ENCODE measurements at regions not wholly inside any gene's neighbourhood (a gene's known extent, or its start where the extent isn't known, plus 50 kb on each side); places are given as distances from the start of the nearest gene placed in this dataset.

GRCh38 chr3:151992326-151993041, 119.0 kb downstream of the SUCNR1 start:
- DNase-seq (ENCODE audit: low read depth in 2 of 2), result no peak

- DNase-seq (ENCODE audit: low read depth in 2 of 2), result no peak
These were observed 121.6 kb downstream of the SUCNR1 start for GRCh38 chr3:151995091-151995490.

- DNase-seq (ENCODE audit: low read depth in 2 of 2), result no peak
These were observed 125.3 kb downstream of the SUCNR1 start for GRCh38 chr3:151998744-151999143.

- no peak for DNase-seq (ENCODE audit: low read depth in 2 of 2)
These were observed 126.5 kb downstream of the SUCNR1 start for GRCh38 chr3:151999936-152000335.

- DNase-seq (ENCODE audit: low read depth in 2 of 2), result no peak
These were observed 138.6 kb downstream of the SUCNR1 start for GRCh38 chr3:152011812-152012735.

- no peak for DNase-seq (ENCODE audit: low read depth in 2 of 2)
These were observed 146.1 kb downstream of the SUCNR1 start for GRCh38 chr3:152019508-152019907.

GRCh38 chr3:152021951-152022461, 148.6 kb downstream of the SUCNR1 start:
- peak; percentile 1 to 3 for DNase-seq (ENCODE audit: low read depth in 2 of 2)

- DNase-seq (ENCODE audit: low read depth in 2 of 2), result no peak
These were observed 152.7 kb downstream of the SUCNR1 start for GRCh38 chr3:152026033-152026556.

GRCh38 chr3:152030320-152030719, 156.9 kb downstream of the SUCNR1 start:
- DNase-seq (ENCODE audit: low read depth in 2 of 2), result no peak

- no peak for DNase-seq (ENCODE audit: low read depth in 2 of 2)
These were observed 157.9 kb downstream of the SUCNR1 start for GRCh38 chr3:152031321-152031720.

GRCh38 chr3:152037297-152037696, 163.9 kb downstream of the SUCNR1 start:
- no peak for DNase-seq (ENCODE audit: low read depth in 2 of 2)

- DNase-seq (ENCODE audit: low read depth in 2 of 2), result no peak
These were observed 164.5 kb downstream of the SUCNR1 start for GRCh38 chr3:152037953-152038352.

- DNase-seq (ENCODE audit: low read depth in 2 of 2), result no peak
These were observed 165.0 kb downstream of the SUCNR1 start for GRCh38 chr3:152038490-152038889.

- no peak for DNase-seq (ENCODE audit: low read depth in 2 of 2)
These were observed 166.4 kb downstream of the SUCNR1 start for GRCh38 chr3:152039887-152040286.

GRCh38 chr3:152040319-152040718, 166.9 kb downstream of the SUCNR1 start:
- DNase-seq (ENCODE audit: low read depth in 2 of 2), result no peak

GRCh38 chr3:152043620-152044019, 170.2 kb downstream of the SUCNR1 start:
- DNase-seq (ENCODE audit: low read depth in 2 of 2), result no peak

- no peak for DNase-seq (ENCODE audit: low read depth in 2 of 2)
These were observed 172.8 kb downstream of the SUCNR1 start for GRCh38 chr3:152046280-152046679.

- no peak for DNase-seq (ENCODE audit: low read depth in 2 of 2)
These were observed 174.0 kb downstream of the SUCNR1 start for GRCh38 chr3:152047465-152047864.

- no peak for DNase-seq (ENCODE audit: low read depth in 2 of 2)
These were observed 175.4 kb downstream of the SUCNR1 start for GRCh38 chr3:152048831-152049230.

- DNase-seq (ENCODE audit: low read depth in 2 of 2), result no peak
These were observed 177.5 kb downstream of the SUCNR1 start for GRCh38 chr3:152050903-152051302.

- DNase-seq (ENCODE audit: low read depth in 2 of 2), result no peak
These were observed 178.3 kb downstream of the SUCNR1 start for GRCh38 chr3:152051501-152052404.

Data from activated CD4-positive, alpha-beta T cell treated with anti-CD3 and anti-CD28 coated beads for 24 hours (primary cell).